Endothelial cell of umbilical vein (primary cell): ENCODE measurements at regions not wholly inside any gene's neighbourhood (a gene's known extent, or its start where the extent isn't known, plus 50 kb on each side); places are given as distances from the start of the nearest gene placed in this dataset.

Experiments used
- BruUV-seq: library from RNA; stranded (reverse); fragments of 400-500 nt; replicated peaks from 2 replicates; lab custom pipeline; 2021; lab: Mats Ljungman, UMichigan
- CTCF ChIA-PET: fragments of 300-600, 350-600 bp; sonication (Branson Sonifier 250); formaldehyde crosslinking; loops from one replicate; lab custom pipeline; 2021; ENCODE audit warnings: antibody characterized with exemption, inconsistent platforms; lab: Charles Lee
- POLR2A ChIA-PET: fragments of 300-600, 350-600 bp; sonication (Branson Sonifier 250); formaldehyde crosslinking; loops from one replicate; lab custom pipeline; 2021; ENCODE audit warnings: antibody characterized with exemption, inconsistent platforms; lab: Charles Lee
- DNase-seq: peaks from one replicate; pipeline ENCODE4 v3.0.0-alpha.2; 2011; ENCODE audit warnings: low read depth, low spot score
- FAIRE-seq: peaks from 2 replicates; lab custom pipeline; 2011; peaks lifted over from hg19 to GRCh38; lab: Jason Lieb, UNC
- H2AFZ ChIP-seq: 2 replicates; pipeline ENCODE4 v1.6.0; 2012; ENCODE audit warnings: low read depth, low read length, control low read depth, inconsistent platforms
- H3K27ac ChIP-seq: 2 replicates; pipeline ENCODE4 v1.5.1; 2011; ENCODE audit warnings: low read depth, mild to moderate bottlenecking, control low read depth, low read length, moderate library complexity; ENCODE audit not compliant: insufficient read depth
- H3K27me3 ChIP-seq, 2 experiments: 2 replicates each; pipeline versions ENCODE4 v1.6.0 to v1.6.1; 2011; ENCODE audit warnings: low read length in 2 of 2, mixed read lengths in 1 of 2; ENCODE audit not compliant: control insufficient read depth in 2 of 2, insufficient read depth in 2 of 2
- H3K36me3 ChIP-seq, 2 experiments: 2 replicates in 1 of 2; 3 replicates in 1 of 2; pipeline ENCODE4 v1.5.1; 2011; ENCODE audit warnings: low read length in 2 of 2, mild to moderate bottlenecking in 1 of 2, moderate library complexity in 1 of 2; ENCODE audit not compliant: control insufficient read depth in 2 of 2, insufficient read depth in 2 of 2; ENCODE audit errors: extremely low read depth in 1 of 2
- H3K4me1 ChIP-seq: 3 replicates; pipeline ENCODE4 v1.5.1; 2011; ENCODE audit warnings: mild to moderate bottlenecking, low read length; ENCODE audit not compliant: control insufficient read depth, insufficient read depth; ENCODE audit errors: extremely low read depth
- H3K4me2 ChIP-seq: 2 replicates; pipeline ENCODE4 v1.6.1; 2011; ENCODE audit warnings: low read length, control low read depth, mixed read lengths; ENCODE audit not compliant: insufficient read depth
- H3K4me3 ChIP-seq, 3 experiments: fragments of 200-600 bp in 1 of 3; sonication (generic), shearing (Covaris generic) in 1 of 3; replicated peaks in 1 of 3; 2 replicates each; pipeline ENCODE4 v1.5.1; 2011 to 2016; ENCODE audit warnings: control low read depth in 3 of 3, low read length in 3 of 3, mild to moderate bottlenecking in 2 of 3, inconsistent platforms in 1 of 3, low read depth in 1 of 3, moderate library complexity in 1 of 3; ENCODE audit not compliant: insufficient read depth in 1 of 3
- H3K79me2 ChIP-seq: 2 replicates; pipeline ENCODE4 v1.6.0; 2012; ENCODE audit warnings: low read length, inconsistent platforms; ENCODE audit not compliant: control insufficient read depth, insufficient read depth
- H3K9ac ChIP-seq: replicated peaks from 2 replicates; pipeline ENCODE3; 2011; ENCODE audit warnings: low read length, control low read depth; ENCODE audit not compliant: insufficient read depth; ENCODE audit errors: extremely low read depth
- H3K9me1 ChIP-seq: replicated peaks from 3 replicates; pipeline ENCODE4 v1.6.0; 2011; ENCODE audit warnings: mild to moderate bottlenecking, low read length; ENCODE audit not compliant: control insufficient read depth, insufficient read depth; ENCODE audit errors: extremely low read depth
- H3K9me3 ChIP-seq: replicated peaks from 2 replicates; pipeline ENCODE4 v1.5.1; 2012; ENCODE audit warnings: low read length, inconsistent platforms; ENCODE audit not compliant: control insufficient read depth, insufficient read depth
- H4K20me1 ChIP-seq: replicated peaks from 2 replicates; pipeline ENCODE3; 2011; ENCODE audit warnings: mild to moderate bottlenecking, low read length; ENCODE audit not compliant: control insufficient read depth, insufficient read depth; ENCODE audit errors: extremely low read depth
- EZH2 ChIP-seq: IDR thresholded peaks from 2 replicates; pipeline ENCODE4 v1.6.1; 2012; ENCODE audit warnings: borderline replicate concordance, low read depth, mild to moderate bottlenecking, moderate library complexity, low read length, inconsistent platforms; ENCODE audit not compliant: severe bottlenecking
- FOS ChIP-seq: IDR thresholded peaks from 2 replicates; pipeline ENCODE4 v1.6.1; 2011; ENCODE audit warnings: mild to moderate bottlenecking, low read length, moderate library complexity, borderline replicate concordance; ENCODE audit not compliant: insufficient read depth
- GATA2 ChIP-seq: IDR thresholded peaks from 2 replicates; pipeline ENCODE4 v1.7.0; 2011; ENCODE audit warnings: low read depth, mild to moderate bottlenecking, moderate library complexity, mixed read lengths, low read length; ENCODE audit not compliant: insufficient read length, insufficient read depth
- JUN ChIP-seq: IDR thresholded peaks from 2 replicates; pipeline ENCODE4 v1.6.1; 2011; ENCODE audit warnings: borderline replicate concordance, low read depth; ENCODE audit not compliant: insufficient read length, insufficient read depth
- MYC ChIP-seq: IDR thresholded peaks from one replicate; pipeline ENCODE4 v1.6.1; 2011; ENCODE audit warnings: mild to moderate bottlenecking, low read depth, low read length
- POLR2A ChIP-seq: IDR thresholded peaks from 2 replicates; pipeline ENCODE4 v1.6.1; 2012; ENCODE audit warnings: low read depth, mild to moderate bottlenecking, control low read depth, low read length
- POLR2AphosphoS5 ChIP-seq: IDR thresholded peaks from 2 replicates; pipeline ENCODE4 v1.6.1; 2012; ENCODE audit warnings: low read depth, mild to moderate bottlenecking, control low read depth, low read length, moderate library complexity; ENCODE audit not compliant: insufficient read depth
- dilution Hi-C: fragments of 300-500 bp; cut with MboI; formaldehyde crosslinking; loops from one replicate; pipeline ENCODE4 v1.15.0; 2019; ENCODE audit warnings: low sequenced_read_pairs; ENCODE audit not compliant: extremely low pct_ligation_motif_present
- intact Hi-C: fragments of 100-400 bp; cut with micrococcal nuclease; formaldehyde crosslinking; loops from one replicate; pipeline ENCODE4 v1.10.0; 2022
- TF ChIP-seq, protein P1 (sequence below): IDR thresholded peaks from 2 replicates; pipeline ENCODE4 v1.6.1; 2011; ENCODE audit not compliant: insufficient read depth, insufficient read length
- TF ChIP-seq, protein P2 (sequence below), 2 donors: IDR thresholded peaks; 1 replicate in 1 of 2; 2 replicates in 1 of 2; pipeline ENCODE4 v1.5.1; 2011; ENCODE audit warnings: low read length in 2 of 2, mild to moderate bottlenecking in 2 of 2, moderate library complexity in 2 of 2, control low read depth in 1 of 2, inconsistent platforms in 1 of 2, low read depth in 1 of 2; ENCODE audit not compliant: insufficient read depth in 1 of 2; ENCODE audit errors: extremely low read depth in 1 of 2

DNA sequence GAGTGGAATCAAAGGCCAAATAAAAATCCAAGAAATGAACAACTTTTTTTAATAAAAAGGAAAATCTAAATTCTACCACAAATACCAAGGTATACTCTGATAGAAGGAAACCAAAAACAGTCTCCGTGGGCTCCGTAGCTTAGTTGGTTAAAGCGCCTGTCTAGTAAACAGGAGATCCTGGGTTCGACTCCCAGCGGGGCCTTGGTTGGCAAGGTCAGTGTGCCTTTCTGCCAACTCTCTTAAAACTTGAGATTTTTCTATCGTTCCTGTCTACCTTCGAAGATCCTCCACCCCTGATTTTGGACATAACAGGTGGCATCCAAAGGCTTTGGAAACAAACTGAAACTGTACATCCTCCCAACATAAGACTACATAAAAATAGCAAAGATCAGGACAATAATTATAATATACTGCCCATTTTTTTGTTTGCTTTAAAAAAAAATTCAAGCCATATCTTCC is 197.9 kb downstream of the TRIM27 start:
- ChIA-PET CTCF (no interaction called here), POLR2A (no interaction called here)
- peaks cover 9 to 12% of the 10 kb centered on the region in 2 experiments for H3K27me3 ChIP-seq
- no peak for TF ChIP-seq FOS
- TF ChIP-seq EZH2, result no peak
- TF ChIP-seq MYC, result no peak
- no peak for TF ChIP-seq POLR2AphosphoS5
- TF ChIP-seq, protein P1, sequence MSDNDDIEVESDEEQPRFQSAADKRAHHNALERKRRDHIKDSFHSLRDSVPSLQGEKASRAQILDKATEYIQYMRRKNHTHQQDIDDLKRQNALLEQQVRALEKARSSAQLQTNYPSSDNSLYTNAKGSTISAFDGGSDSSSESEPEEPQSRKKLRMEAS, result no peak
- no peak for TF ChIP-seq POLR2A
- no peak for TF ChIP-seq JUN
- no peak for TF ChIP-seq GATA2
- TF ChIP-seq, protein P2, sequence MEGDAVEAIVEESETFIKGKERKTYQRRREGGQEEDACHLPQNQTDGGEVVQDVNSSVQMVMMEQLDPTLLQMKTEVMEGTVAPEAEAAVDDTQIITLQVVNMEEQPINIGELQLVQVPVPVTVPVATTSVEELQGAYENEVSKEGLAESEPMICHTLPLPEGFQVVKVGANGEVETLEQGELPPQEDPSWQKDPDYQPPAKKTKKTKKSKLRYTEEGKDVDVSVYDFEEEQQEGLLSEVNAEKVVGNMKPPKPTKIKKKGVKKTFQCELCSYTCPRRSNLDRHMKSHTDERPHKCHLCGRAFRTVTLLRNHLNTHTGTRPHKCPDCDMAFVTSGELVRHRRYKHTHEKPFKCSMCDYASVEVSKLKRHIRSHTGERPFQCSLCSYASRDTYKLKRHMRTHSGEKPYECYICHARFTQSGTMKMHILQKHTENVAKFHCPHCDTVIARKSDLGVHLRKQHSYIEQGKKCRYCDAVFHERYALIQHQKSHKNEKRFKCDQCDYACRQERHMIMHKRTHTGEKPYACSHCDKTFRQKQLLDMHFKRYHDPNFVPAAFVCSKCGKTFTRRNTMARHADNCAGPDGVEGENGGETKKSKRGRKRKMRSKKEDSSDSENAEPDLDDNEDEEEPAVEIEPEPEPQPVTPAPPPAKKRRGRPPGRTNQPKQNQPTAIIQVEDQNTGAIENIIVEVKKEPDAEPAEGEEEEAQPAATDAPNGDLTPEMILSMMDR (IDR thresholded peaks at IDR 0.05; ENCODE audit: extremely low read depth in 1 of 2, insufficient read depth in 1 of 2, low read depth in 1 of 2, low read length in 2 of 2), result no peak
- FAIRE-seq (no peak), DNase-seq (no peak)
- no peak overlapping the region for H3K27ac ChIP-seq
- H3K36me3 ChIP-seq, result no peaks in the 10 kb centered on the region
- dilution Hi-C loops, result no loop called here
- H3K9me3 ChIP-seq, result no peaks in the 10 kb centered on the region
- no peak overlapping the region for H2AFZ ChIP-seq
- no peaks in the 10 kb centered on the region for H3K79me2 ChIP-seq
- H3K9me1 ChIP-seq, result no peaks in the 10 kb centered on the region
- no peak overlapping the region for H3K4me2 ChIP-seq
- no peak overlapping the region for H3K9ac ChIP-seq
- no peaks in the 10 kb centered on the region for H4K20me1 ChIP-seq
- H3K4me3 ChIP-seq, result no peak overlapping the region
- intact Hi-C loops, result loop anchor here (5.0 kb wide), 1 partner anchor 69 kb away; no protein-coding TSS in a partner anchor
- peaks cover 4% of the 10 kb centered on the region for H3K4me1 ChIP-seq
- BruUV-seq, result no TSS peak
